IMR-90 (cell line): ENCODE measurements at regions not wholly inside any gene's neighbourhood (a gene's known extent, or its start where the extent isn't known, plus 50 kb on each side); places are given as distances from the start of the nearest gene placed in this dataset.

Source experiments
- MAFK ChIP-seq: IDR thresholded peaks from 2 replicates; pipeline ENCODE4 v1.6.1; 2012; ENCODE audit warnings: low read depth, low read length, improper control_type of control experiment
- POLR2A ChIP-seq: IDR thresholded peaks from 2 replicates; pipeline ENCODE4 v1.6.1; 2012; ENCODE audit warnings: mild to moderate bottlenecking, low read depth, low read length
- TF ChIP-seq, protein P1 (sequence below): conservative IDR thresholded peaks from 2 replicates; pipeline ENCODE4 v1.5.1; 2012; ENCODE audit warnings: mild to moderate bottlenecking, low read depth, low read length, improper control_type of control experiment

- no peak for TF ChIP-seq MAFK
- TF ChIP-seq, protein P1, sequence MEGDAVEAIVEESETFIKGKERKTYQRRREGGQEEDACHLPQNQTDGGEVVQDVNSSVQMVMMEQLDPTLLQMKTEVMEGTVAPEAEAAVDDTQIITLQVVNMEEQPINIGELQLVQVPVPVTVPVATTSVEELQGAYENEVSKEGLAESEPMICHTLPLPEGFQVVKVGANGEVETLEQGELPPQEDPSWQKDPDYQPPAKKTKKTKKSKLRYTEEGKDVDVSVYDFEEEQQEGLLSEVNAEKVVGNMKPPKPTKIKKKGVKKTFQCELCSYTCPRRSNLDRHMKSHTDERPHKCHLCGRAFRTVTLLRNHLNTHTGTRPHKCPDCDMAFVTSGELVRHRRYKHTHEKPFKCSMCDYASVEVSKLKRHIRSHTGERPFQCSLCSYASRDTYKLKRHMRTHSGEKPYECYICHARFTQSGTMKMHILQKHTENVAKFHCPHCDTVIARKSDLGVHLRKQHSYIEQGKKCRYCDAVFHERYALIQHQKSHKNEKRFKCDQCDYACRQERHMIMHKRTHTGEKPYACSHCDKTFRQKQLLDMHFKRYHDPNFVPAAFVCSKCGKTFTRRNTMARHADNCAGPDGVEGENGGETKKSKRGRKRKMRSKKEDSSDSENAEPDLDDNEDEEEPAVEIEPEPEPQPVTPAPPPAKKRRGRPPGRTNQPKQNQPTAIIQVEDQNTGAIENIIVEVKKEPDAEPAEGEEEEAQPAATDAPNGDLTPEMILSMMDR: no peak
- no peak for TF ChIP-seq POLR2A
Observed at GRCh38 chr2:150222379-150222778, 265.1 kb downstream of the RND3 start.
